SK-N-SH (cell line): ENCODE measurements at regions not wholly inside any gene's neighbourhood (a gene's known extent, or its start where the extent isn't known, plus 50 kb on each side); places are given as distances from the start of the nearest gene placed in this dataset.

Experiments used
- CTCF ChIA-PET: fragments of 300-600, 350-600 bp; formaldehyde crosslinking; extraction: SDS; loops from one replicate; lab custom pipeline; 2021; lab: Yijun Ruan, JAX
- POLR2A ChIA-PET: fragments of 350-600 bp; sonication (Branson Sonifier 250); formaldehyde crosslinking; extraction: SDS; loops from one replicate; lab custom pipeline; 2020; ENCODE audit warnings: antibody characterized with exemption, inconsistent platforms; lab: Yijun Ruan, JAX
- DNase-seq: peaks from one replicate; pipeline ENCODE4 v3.0.0; 2012
- H2AFZ ChIP-seq: fragments of 200-600 bp; sonication (generic); 2 replicates; pipeline ENCODE4 v1.8.1; 2016; ENCODE audit warnings: antibody characterized with exemption, mild to moderate bottlenecking, low read depth
- H3F3A ChIP-seq: fragments of 200-600 bp; sonication (generic); replicated peaks from 2 replicates; pipeline ENCODE3; 2016; ENCODE audit warnings: antibody characterized with exemption, mild to moderate bottlenecking; ENCODE audit not compliant: insufficient read depth
- H3K27ac ChIP-seq, 2 experiments: fragments of 200-500 bp in 1 of 2; fragments of 200-600 bp in 1 of 2; sonication (Bioruptor generic) in 1 of 2; sonication (generic), shearing (Covaris generic) in 1 of 2; 2 replicates each; pipeline versions ENCODE4 v1.5.1 to v1.6.1; 2014 to 2016; ENCODE audit warnings: low read depth in 2 of 2, inconsistent platforms in 1 of 2, low read length in 1 of 2, mild to moderate bottlenecking in 1 of 2, mixed read lengths in 1 of 2
- H3K27me3 ChIP-seq: fragments of 200-600 bp; sonication (generic), shearing (Covaris generic); 2 replicates; pipeline ENCODE4 v1.6.1; 2016; ENCODE audit warnings: mixed run types; ENCODE audit not compliant: insufficient read depth
- H3K36me3 ChIP-seq, 2 experiments: fragments of 200-500 bp in 1 of 2; fragments of 200-600 bp in 1 of 2; sonication (Bioruptor generic) in 1 of 2; sonication (generic) in 1 of 2; replicated peaks in 1 of 2; 2 replicates each; pipeline versions ENCODE3 to v1.5.1; 2014 to 2016; ENCODE audit warnings: low read length in 1 of 2, mild to moderate bottlenecking in 1 of 2; ENCODE audit not compliant: insufficient read depth in 2 of 2, control insufficient read depth in 1 of 2
- H3K4me1 ChIP-seq, 2 experiments: fragments of 200-500 bp in 1 of 2; fragments of 200-600 bp in 1 of 2; sonication (Bioruptor generic) in 1 of 2; sonication (generic), shearing (Covaris generic) in 1 of 2; 2 replicates each; pipeline versions ENCODE4 v1.5.1 to v1.6.1; 2014 to 2016; ENCODE audit warnings: low read depth in 1 of 2, low read length in 1 of 2, mixed run types in 1 of 2; ENCODE audit not compliant: insufficient read depth in 2 of 2, control insufficient read depth in 1 of 2
- H3K4me2 ChIP-seq: fragments of 200-600 bp; sonication (generic), shearing (Covaris generic); 2 replicates; pipeline ENCODE4 v1.6.1; 2017; ENCODE audit warnings: mixed run types
- H3K4me3 ChIP-seq, 2 experiments: fragments of 200-500 bp in 1 of 2; fragments of 200-600 bp in 1 of 2; sonication (Bioruptor generic) in 1 of 2; sonication (generic), shearing (Covaris generic) in 1 of 2; 2 replicates each; pipeline versions ENCODE4 v1.5.1 to v1.8.1; 2014 to 2016; ENCODE audit warnings: low read depth in 2 of 2, inconsistent platforms in 1 of 2, low read length in 1 of 2, mild to moderate bottlenecking in 1 of 2, mixed read lengths in 1 of 2, moderate library complexity in 1 of 2
- H3K79me2 ChIP-seq: fragments of 200-600 bp; sonication (generic); 2 replicates; pipeline ENCODE4 v1.8.1; 2017; ENCODE audit warnings: mild to moderate bottlenecking; ENCODE audit not compliant: insufficient read depth
- H3K9ac ChIP-seq: fragments of 200-600 bp; sonication (generic); 2 replicates; pipeline ENCODE4 v1.6.1; 2017; ENCODE audit warnings: mixed run types
- H3K9me2 ChIP-seq: fragments of 200-600 bp; sonication (generic); 2 replicates; pipeline ENCODE4 v1.6.1; 2017; ENCODE audit warnings: mixed run types
- H3K9me3 ChIP-seq: fragments of 200-600 bp; sonication (generic); 2 replicates; pipeline ENCODE4 v1.6.1; 2017; ENCODE audit warnings: mixed run types, mild to moderate bottlenecking, moderate library complexity
- H4K20me1 ChIP-seq: fragments of 200-600 bp; sonication (generic); 2 replicates; pipeline ENCODE4 v1.6.1; 2017; ENCODE audit warnings: mild to moderate bottlenecking, mixed run types; ENCODE audit not compliant: insufficient read depth
- CTCF ChIP-seq: fragments of 200-600 bp; sonication (generic); IDR thresholded peaks from 2 replicates; pipeline ENCODE4 v1.6.1; 2017; ENCODE audit warnings: antibody characterized with exemption, mild to moderate bottlenecking, moderate library complexity
- ELF1 ChIP-seq: IDR thresholded peaks from 2 replicates; pipeline ENCODE4 v1.4.0; 2012
- FOXJ3 ChIP-seq: sonication (generic); formaldehyde crosslinking; IDR thresholded peaks from 2 replicates; pipeline ENCODE4 v1.5.1; 2020; ENCODE audit warnings: mild to moderate bottlenecking, missing genetic modification reagents
- GABPA ChIP-seq: IDR thresholded peaks from 2 replicates; pipeline ENCODE4 v1.4.0; 2012; ENCODE audit warnings: low read depth, mild to moderate bottlenecking
- IRF3 ChIP-seq: fragments of 150-350 bp; IDR thresholded peaks from 2 replicates; pipeline ENCODE4 v1.6.1; 2016; ENCODE audit warnings: mild to moderate bottlenecking, low read depth, low read length
- JUND ChIP-seq: IDR thresholded peaks from 2 replicates; pipeline ENCODE4 v1.4.0; 2012
- MEF2A ChIP-seq: IDR thresholded peaks from 2 replicates; pipeline ENCODE4 v1.4.0; 2012; ENCODE audit warnings: low read depth, borderline replicate concordance
- MXI1 ChIP-seq: IDR thresholded peaks from 2 replicates; pipeline ENCODE4 v1.6.1; 2012; ENCODE audit warnings: mild to moderate bottlenecking, low read depth, low read length, improper control_type of control experiment
- NFIC ChIP-seq: IDR thresholded peaks from 2 replicates; pipeline ENCODE4 v1.4.0; 2012; ENCODE audit warnings: borderline replicate concordance
- NRF1 ChIP-seq: IDR thresholded peaks from 2 replicates; pipeline ENCODE4 v1.6.1; 2012; ENCODE audit warnings: low read depth, mild to moderate bottlenecking, low read length
- PBX3 ChIP-seq: IDR thresholded peaks from 2 replicates; pipeline ENCODE4; 2012
- RCOR1 ChIP-seq: fragments of 150-350 bp; IDR thresholded peaks from 2 replicates; pipeline ENCODE4 v1.6.1; 2017; ENCODE audit warnings: antibody characterized with exemption, low read length
- RXRA ChIP-seq: IDR thresholded peaks from 2 replicates; pipeline ENCODE4 v1.4.0; 2012; ENCODE audit warnings: low read depth, mild to moderate bottlenecking, borderline replicate concordance
- SMC3 ChIP-seq: IDR thresholded peaks from 2 replicates; pipeline ENCODE4 v1.6.1; 2012; ENCODE audit warnings: low read depth, low read length, improper control_type of control experiment
- TAF1 ChIP-seq: IDR thresholded peaks from 2 replicates; pipeline ENCODE4 v1.6.1; 2012; ENCODE audit warnings: low read depth, mild to moderate bottlenecking, low read length, moderate library complexity, borderline replicate concordance
- TCF12 ChIP-seq: IDR thresholded peaks from 2 replicates; pipeline ENCODE4 v1.4.0; 2012
- USF1 ChIP-seq: IDR thresholded peaks from 2 replicates; pipeline ENCODE4 v1.4.0; 2012; ENCODE audit warnings: low read depth, borderline replicate concordance
- USF2 ChIP-seq: fragments of 150-350 bp; IDR thresholded peaks from 2 replicates; pipeline ENCODE4 v1.6.1; 2017; ENCODE audit warnings: antibody characterized with exemption, low read length, low read depth, borderline replicate concordance
- YY1 ChIP-seq: IDR thresholded peaks from 2 replicates; pipeline ENCODE4 v1.4.0; 2012; ENCODE audit warnings: low read depth, mild to moderate bottlenecking
- WGBS: methylation state at CpG from one replicate; pipeline ENCODE4 v1.1.6; 2017; ENCODE audit warnings: low lambda C conversion rate; 5-methylcytosine and 5-hydroxymethylcytosine counted together

GRCh38 chr2:5368263-5368662 lies 323.9 kb upstream of the SOX11 start:
- peaks cover 0 to 2% of the 10 kb centered on the region in 2 experiments; a peak in 1 of 4 replicates for H3K4me1 ChIP-seq
- no peaks in the 10 kb centered on the region for H3F3A ChIP-seq
- H3K36me3 ChIP-seq = no peaks in the 10 kb centered on the region
- H3K9me3 ChIP-seq = peaks cover 5% of the 10 kb centered on the region; the same call in 1 of the 2 replicates
- no peak overlapping the region for H2AFZ ChIP-seq
- no peak overlapping the region for H3K4me3 ChIP-seq
- H3K9me2 ChIP-seq = no peaks in the 10 kb centered on the region
- no peaks in the 10 kb centered on the region for H4K20me1 ChIP-seq
- no peak for DNase-seq
- no peak overlapping the region for H3K9ac ChIP-seq
- H3K27me3 ChIP-seq = no peaks in the 10 kb centered on the region
- 45% methylated on average over 7 of the region's 7 CpGs for WGBS
- no peaks in the 10 kb centered on the region for H3K79me2 ChIP-seq
- no peak overlapping the region for H3K4me2 ChIP-seq
- ChIA-PET POLR2A (no interaction called here), CTCF (no interaction called here)
- no peak for TF ChIP-seq TAF1
- no peak for TF ChIP-seq MXI1
- no peak for TF ChIP-seq IRF3
- TF ChIP-seq CTCF = no peak
- no peak for TF ChIP-seq MEF2A
- no peak for TF ChIP-seq SMC3
- TF ChIP-seq ELF1 = no peak
- TF ChIP-seq PBX3 = no peak
- TF ChIP-seq GABPA = no peak
- no peak for TF ChIP-seq YY1
- TF ChIP-seq TCF12 = no peak
- no peak for TF ChIP-seq FOXJ3 (CRISPR knock-in tag)
- TF ChIP-seq USF1 = no peak
- TF ChIP-seq RCOR1 = no peak
- no peak for TF ChIP-seq USF2
- TF ChIP-seq NFIC = no peak
- no peak for TF ChIP-seq RXRA
- TF ChIP-seq JUND = no peak
- TF ChIP-seq NRF1 = no peak
- TF ChIP-seq, all 33 proteins: peak for 0
- no peak overlapping the region for H3K27ac ChIP-seq
